Hepatocyte (in vitro differentiated cells): ENCODE measurements at regions not wholly inside any gene's neighbourhood (a gene's known extent, or its start where the extent isn't known, plus 50 kb on each side); places are given as distances from the start of the nearest gene placed in this dataset.

ENCODE experiments used
- DNase-seq: peaks from one replicate; pipeline ENCODE4 v3.0.0-alpha.2; 2016; ENCODE audit warnings: low spot score
- H2AFZ ChIP-seq: fragments of 200-600 bp; sonication (generic); 2 replicates; pipeline ENCODE4 v1.6.0; 2016; ENCODE audit warnings: antibody characterized with exemption, mild to moderate bottlenecking
- H3K27ac ChIP-seq: fragments of 200-600 bp; sonication (generic); 2 replicates; pipeline ENCODE4 v1.5.1; 2016; ENCODE audit warnings: mild to moderate bottlenecking
- H3K27me3 ChIP-seq: fragments of 200-600 bp; sonication (generic); 2 replicates; pipeline ENCODE4 v1.6.1; 2016
- H3K36me3 ChIP-seq: fragments of 200-600 bp; sonication (generic); replicated peaks from 2 replicates; pipeline ENCODE4 v1.5.1; 2016; ENCODE audit warnings: low read depth; ENCODE audit not compliant: insufficient read depth
- H3K4me1 ChIP-seq: fragments of 200-600 bp; sonication (generic); 2 replicates; pipeline ENCODE4 v1.5.1; 2016; ENCODE audit warnings: mild to moderate bottlenecking, moderate library complexity; ENCODE audit not compliant: insufficient read depth
- H3K4me2 ChIP-seq: fragments of 200-600 bp; sonication (generic); 2 replicates; pipeline ENCODE4 v1.6.0; 2016
- H3K4me3 ChIP-seq: fragments of 200-600 bp; sonication (generic); 2 replicates; pipeline ENCODE4 v1.5.1; 2016; ENCODE audit warnings: mild to moderate bottlenecking
- H3K79me2 ChIP-seq: fragments of 200-600 bp; sonication (generic); 2 replicates; pipeline ENCODE4 v1.6.0; 2017; ENCODE audit warnings: mild to moderate bottlenecking
- H3K9me2 ChIP-seq: fragments of 200-600 bp; sonication (generic); replicated peaks from 2 replicates; pipeline ENCODE4 v1.6.0; 2017; ENCODE audit warnings: mild to moderate bottlenecking; ENCODE audit not compliant: insufficient read depth
- H3K9me3 ChIP-seq: fragments of 200-600 bp; sonication (generic); 2 replicates; pipeline ENCODE4 v1.5.1; 2016; ENCODE audit warnings: low read depth, mild to moderate bottlenecking
- H4K20me1 ChIP-seq: fragments of 200-600 bp; sonication (generic); 2 replicates; pipeline ENCODE4 v1.6.0; 2016; ENCODE audit warnings: mild to moderate bottlenecking; ENCODE audit not compliant: insufficient read depth, poor library complexity, severe bottlenecking
- EZH2 ChIP-seq: fragments of 200-600 bp; sonication (generic); IDR thresholded peaks from 2 replicates; pipeline ENCODE4 v1.6.1; 2016; ENCODE audit warnings: antibody characterized with exemption, mild to moderate bottlenecking, borderline replicate concordance
- EZH2phosphoT487 ChIP-seq: fragments of 200-600 bp; sonication (generic); IDR thresholded peaks from one replicate; pipeline ENCODE4 v1.6.1; 2018; ENCODE audit warnings: antibody characterized with exemption, mild to moderate bottlenecking, low read depth, moderate library complexity; ENCODE audit not compliant: unreplicated experiment, severe bottlenecking
- WGBS: methylation state at CpG from one replicate; pipeline ENCODE4 v1.1.6; 2016; ENCODE audit warnings: low lambda C conversion rate; ENCODE audit errors: missing lambda C conversion rate; 5-methylcytosine and 5-hydroxymethylcytosine counted together
- TF ChIP-seq, protein P1 (sequence below): fragments of 200-600 bp; sonication (generic); IDR thresholded peaks from 2 replicates; pipeline ENCODE4 v1.5.1; 2016; ENCODE audit warnings: antibody characterized with exemption, mild to moderate bottlenecking; ENCODE audit not compliant: poor library complexity

- H3K27ac ChIP-seq: no peak overlapping the region
Measured at GRCh38 chr4:188821500-188821899, 682.3 kb downstream of the TRIML1 start.

DNA sequence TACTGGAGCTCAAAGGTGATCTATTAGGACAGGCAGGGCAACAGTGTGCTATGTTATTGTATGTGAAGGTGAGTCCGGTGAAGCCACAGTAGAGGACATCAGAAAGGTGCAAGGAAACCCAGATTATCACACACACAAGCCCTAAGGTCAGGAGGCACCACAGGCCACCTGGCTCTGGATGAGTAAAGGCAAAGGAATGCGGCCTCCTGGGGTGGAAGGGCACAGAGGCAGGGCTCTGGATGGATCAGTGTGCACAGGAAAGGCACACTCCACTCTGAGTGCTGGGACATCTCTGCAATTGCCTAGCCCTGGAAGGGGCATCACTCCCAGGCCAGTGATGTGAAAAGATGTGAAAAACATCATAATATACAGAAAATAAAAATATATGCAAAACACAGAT is 683.5 kb downstream of the TRIML1 start:
- no peaks in the 10 kb centered on the region for H3K9me2 ChIP-seq
- H3K79me2 ChIP-seq: no peaks in the 10 kb centered on the region
- H3K27ac ChIP-seq: no peak overlapping the region
- H3K4me1 ChIP-seq: no peaks in the 10 kb centered on the region
- WGBS: 42% methylated on average over 2 of the region's 2 CpGs
- no peaks in the 10 kb centered on the region for H3K9me3 ChIP-seq
- H3K36me3 ChIP-seq: no peaks in the 10 kb centered on the region
- H3K4me3 ChIP-seq: no peak overlapping the region
- H3K27me3 ChIP-seq: no peaks in the 10 kb centered on the region
- no peak overlapping the region for H2AFZ ChIP-seq
- DNase-seq: peak; percentile 20
- H4K20me1 ChIP-seq: no peaks in the 10 kb centered on the region
- no peak overlapping the region for H3K4me2 ChIP-seq
- no peak for TF ChIP-seq EZH2
- no peak for TF ChIP-seq EZH2phosphoT487
- TF ChIP-seq, protein P1, sequence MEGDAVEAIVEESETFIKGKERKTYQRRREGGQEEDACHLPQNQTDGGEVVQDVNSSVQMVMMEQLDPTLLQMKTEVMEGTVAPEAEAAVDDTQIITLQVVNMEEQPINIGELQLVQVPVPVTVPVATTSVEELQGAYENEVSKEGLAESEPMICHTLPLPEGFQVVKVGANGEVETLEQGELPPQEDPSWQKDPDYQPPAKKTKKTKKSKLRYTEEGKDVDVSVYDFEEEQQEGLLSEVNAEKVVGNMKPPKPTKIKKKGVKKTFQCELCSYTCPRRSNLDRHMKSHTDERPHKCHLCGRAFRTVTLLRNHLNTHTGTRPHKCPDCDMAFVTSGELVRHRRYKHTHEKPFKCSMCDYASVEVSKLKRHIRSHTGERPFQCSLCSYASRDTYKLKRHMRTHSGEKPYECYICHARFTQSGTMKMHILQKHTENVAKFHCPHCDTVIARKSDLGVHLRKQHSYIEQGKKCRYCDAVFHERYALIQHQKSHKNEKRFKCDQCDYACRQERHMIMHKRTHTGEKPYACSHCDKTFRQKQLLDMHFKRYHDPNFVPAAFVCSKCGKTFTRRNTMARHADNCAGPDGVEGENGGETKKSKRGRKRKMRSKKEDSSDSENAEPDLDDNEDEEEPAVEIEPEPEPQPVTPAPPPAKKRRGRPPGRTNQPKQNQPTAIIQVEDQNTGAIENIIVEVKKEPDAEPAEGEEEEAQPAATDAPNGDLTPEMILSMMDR: no peak

More at GRCh38 chr4:188821500-188821899, 682.3 kb downstream of the TRIML1 start:
- Histone ChIP-seq H3K4me3 (no peak overlapping the region), H3K9me3 (no peaks in the 10 kb centered on the region), H3K79me2 (no peaks in the 10 kb centered on the region), H2AFZ (no peak overlapping the region), H4K20me1 (no peaks in the 10 kb centered on the region), H3K36me3 (no peaks in the 10 kb centered on the region), H3K9me2 (no peaks in the 10 kb centered on the region), H3K4me2 (no peak overlapping the region), H3K27me3 (no peaks in the 10 kb centered on the region), H3K4me1 (no peaks in the 10 kb centered on the region)
- no peak for DNase-seq
- no peak for TF ChIP-seq EZH2phosphoT487
- TF ChIP-seq, protein P1: no peak
- no peak for TF ChIP-seq EZH2
- 71% methylated on average over 8 of the region's 8 CpGs for WGBS

- Histone ChIP-seq H3K4me3 (no peak overlapping the region), H3K4me2 (no peak overlapping the region), H3K79me2 (no peaks in the 10 kb centered on the region), H2AFZ (no peak overlapping the region), H3K9me3 (no peaks in the 10 kb centered on the region), H3K9me2 (no peaks in the 10 kb centered on the region), H4K20me1 (no peaks in the 10 kb centered on the region), H3K4me1 (no peaks in the 10 kb centered on the region), H3K27me3 (no peaks in the 10 kb centered on the region), H3K36me3 (no peaks in the 10 kb centered on the region), H3K27ac (no peak overlapping the region)
- WGBS: 97% methylated on average over 15 of the region's 17 CpGs
- no peak for DNase-seq
- TF ChIP-seq EZH2 (no peak), EZH2phosphoT487 (no peak)
- TF ChIP-seq, protein P1: no peak
Measured at GRCh38 chr4:188824553-188824952, 685.3 kb downstream of the TRIML1 start.

DNA sequence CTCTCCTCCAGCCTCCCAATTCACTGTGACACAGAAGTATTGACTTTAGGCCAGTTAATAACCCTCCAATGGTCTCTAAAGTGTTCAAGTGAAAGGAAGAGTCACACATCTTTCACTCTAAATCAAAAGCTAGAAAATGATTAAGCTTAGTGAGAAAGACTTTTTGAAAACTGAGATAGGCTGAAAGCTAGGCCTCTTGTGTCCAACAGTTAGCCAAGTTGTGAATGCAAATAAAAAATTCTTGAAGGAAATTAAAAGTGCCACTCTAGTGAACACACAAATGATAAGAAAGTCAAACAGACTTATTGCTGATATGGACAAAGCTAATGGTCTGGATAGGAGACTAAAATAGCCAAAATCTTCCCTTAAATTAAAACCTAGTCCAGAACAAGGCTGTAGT is 687.2 kb downstream of the TRIML1 start:
- no peaks in the 10 kb centered on the region for H4K20me1 ChIP-seq
- H3K27ac ChIP-seq: no peak overlapping the region
- no peaks in the 10 kb centered on the region for H3K27me3 ChIP-seq
- no peaks in the 10 kb centered on the region for H3K36me3 ChIP-seq
- TF ChIP-seq, protein P1: no peak
- no peak for TF ChIP-seq EZH2
- TF ChIP-seq EZH2phosphoT487: no peak
- no peak overlapping the region for H2AFZ ChIP-seq
- no peaks in the 10 kb centered on the region for H3K79me2 ChIP-seq
- no peaks in the 10 kb centered on the region for H3K4me1 ChIP-seq
- H3K4me2 ChIP-seq: no peak overlapping the region
- no peaks in the 10 kb centered on the region for H3K9me3 ChIP-seq
- H3K4me3 ChIP-seq: no peak overlapping the region
- DNase-seq: no peak
- H3K9me2 ChIP-seq: no peaks in the 10 kb centered on the region
